ENCODE measurements at regions not wholly inside any gene's neighbourhood (a gene's known extent, or its start where the extent isn't known, plus 50 kb on each side); places are given as distances from the start of the nearest gene placed in this dataset.

GRCh38 chr2:105680357-105680756 lies 64.4 kb upstream of the NCK2 start:
- TF ChIP-seq CTCF (conservative IDR thresholded peaks at IDR 0.05; ENCODE audit: low read depth, low read length), result no peak
- TF ChIP-seq EZH2 (IDR thresholded peaks at IDR 0.05; ENCODE audit: low read length, unreplicated experiment), result no peak

Measured in PC-3 (cell line).